ENCODE measurements at regions not wholly inside any gene's neighbourhood (a gene's known extent, or its start where the extent isn't known, plus 50 kb on each side); places are given as distances from the start of the nearest gene placed in this dataset.
"Not testable (repeated sequence)": the region's sequence is repeated elsewhere in the genome, so short reads cannot be mapped to it uniquely, and the experiment has no call there.

DNA sequence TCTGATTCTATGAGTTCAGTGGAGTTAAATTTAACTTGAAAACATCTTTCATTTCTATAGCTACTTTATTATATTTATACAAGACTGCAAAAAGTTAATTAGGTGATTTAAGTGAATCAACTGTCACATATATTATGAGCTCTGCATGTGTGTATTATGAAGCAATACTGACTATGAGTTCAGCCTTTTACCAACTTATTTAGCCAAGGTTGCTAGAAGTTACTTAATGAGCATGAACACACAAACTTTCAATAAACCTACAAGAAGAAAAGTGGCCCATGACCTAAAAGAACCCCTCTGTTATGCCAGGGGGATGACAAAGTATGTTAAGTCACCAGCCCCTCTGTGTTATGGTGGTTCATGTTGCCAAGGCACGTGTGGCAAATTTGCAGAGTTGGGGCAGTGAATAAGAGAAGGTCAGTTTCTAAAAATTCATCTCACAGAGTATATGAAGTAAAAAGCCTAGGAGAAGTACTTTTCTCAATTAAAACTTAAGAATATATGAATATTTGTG is 86.7 kb upstream of the LYPLAL1 start:
- Histone ChIP-seq H3K4me1 (peaks cover 20 to 75% (median 52%) of the 10 kb centered on the region in 10 experiments), H3K9me3 (replicated peaks in 1 of 11) (peaks cover 0 to 5% (median 0%) of the 10 kb centered on the region in 11 experiments; a peak in 3 of 22 replicates), H3K9ac (peak overlapping the region in 4 of 11 experiments; percentile 28 to 80 (median 36); a peak in 3 of 22 replicates), H3K36me3 (no peaks in the 10 kb centered on the region), H3K4me2 (peak overlapping the region in 6 of 11 experiments; percentile 26 to 89 (median 78); a peak in 8 of 22 replicates), H3K27me3 (no peaks in the 10 kb centered on the region), H3K4me3 (no peak overlapping the region), H3K27ac (peak overlapping the region in 9 of 11 experiments; percentile 83 to 99 (median 96); a peak in 16 of 22 replicates), H4K20me1 (no peaks in the 10 kb centered on the region)
- TF ChIP-seq Cebpa-rat (IDR thresholded peaks at IDR 0.05), result no peak

GRCh38 chr1:219088778-219089557 is 84.7 kb upstream of the LYPLAL1 start:
- H3K4me2 ChIP-seq, result peak overlapping the region; percentile 13 to 89 (median 71); a peak in 20 of 22 replicates

GRCh38 chr1:219090607-219091006 is 83.1 kb upstream of the LYPLAL1 start:
- peak overlapping the region in 1 of 10 experiments; percentile 16; a peak in 1 of 20 replicates for H3K4me3 ChIP-seq

More at GRCh38 chr1:219088778-219089557, 84.7 kb upstream of the LYPLAL1 start:
- H3K4me1 ChIP-seq, result peaks cover 20 to 72% (median 50%) of the 10 kb centered on the region in 10 experiments
- peak overlapping the region; percentile 75 to 99 (median 92); a peak in 21 of 22 replicates for H3K27ac ChIP-seq
- H3K27me3 ChIP-seq, result no peaks in the 10 kb centered on the region
- peak in 9 of 11 experiments; percentile 67 to 98 (median 92); a peak in 18 of 22 replicates for TF ChIP-seq Cebpa-rat (IDR thresholded peaks at IDR 0.05)
- H3K9me3 ChIP-seq (replicated peaks in 1 of 11), result peaks cover 3 to 21% (median 10%) of the 10 kb centered on the region in 11 experiments; a peak in 14 of 22 replicates
- no peak overlapping the region for H3K4me3 ChIP-seq
- peak overlapping the region in 8 of 11 experiments; percentile 60 to 87 (median 76); a peak in 15 of 22 replicates for H3K9ac ChIP-seq
- H4K20me1 ChIP-seq, result no peaks in the 10 kb centered on the region
- H3K36me3 ChIP-seq, result no peaks in the 10 kb centered on the region

GRCh38 chr1:219092206-219092605 is 81.5 kb upstream of the LYPLAL1 start:
- Histone ChIP-seq H4K20me1 (no peaks in the 10 kb centered on the region), H3K27ac (peak overlapping the region in 9 of 11 experiments; percentile 83 to 99 (median 96); a peak in 16 of 22 replicates), H3K4me1 (peaks cover 10 to 48% (median 36%) of the 10 kb centered on the region in 10 experiments), H3K9me3 (replicated peaks in 1 of 11) (peaks cover 3 to 21% (median 13%) of the 10 kb centered on the region in 11 experiments; a peak in 14 of 22 replicates), H3K4me2 (peak overlapping the region in 1 of 11 experiments; percentile 75; a peak in 2 of 22 replicates), H3K4me3 (no peak overlapping the region), H3K9ac (no peak overlapping the region), H3K27me3 (no peaks in the 10 kb centered on the region), H3K36me3 (no peaks in the 10 kb centered on the region)
- TF ChIP-seq Cebpa-rat (IDR thresholded peaks at IDR 0.05), result no peak

More at GRCh38 chr1:219090607-219091006, 83.1 kb upstream of the LYPLAL1 start:
- Histone ChIP-seq H3K27me3 (no peaks in the 10 kb centered on the region), H3K9me3 (replicated peaks in 1 of 11) (peaks cover 3 to 21% (median 10%) of the 10 kb centered on the region in 11 experiments; a peak in 14 of 22 replicates), H3K4me2 (peak overlapping the region in 10 of 11 experiments; percentile 1 to 89 (median 71); a peak in 16 of 22 replicates), H3K4me1 (peaks cover 20 to 64% (median 47%) of the 10 kb centered on the region in 10 experiments), H4K20me1 (no peaks in the 10 kb centered on the region), H3K27ac (peak overlapping the region; percentile 75 to 99 (median 92)), H3K9ac (peak overlapping the region in 10 of 11 experiments; percentile 36 to 87 (median 72); a peak in 18 of 22 replicates), H3K36me3 (no peaks in the 10 kb centered on the region)
- no peak for TF ChIP-seq Cebpa-rat (IDR thresholded peaks at IDR 0.05)

DNA sequence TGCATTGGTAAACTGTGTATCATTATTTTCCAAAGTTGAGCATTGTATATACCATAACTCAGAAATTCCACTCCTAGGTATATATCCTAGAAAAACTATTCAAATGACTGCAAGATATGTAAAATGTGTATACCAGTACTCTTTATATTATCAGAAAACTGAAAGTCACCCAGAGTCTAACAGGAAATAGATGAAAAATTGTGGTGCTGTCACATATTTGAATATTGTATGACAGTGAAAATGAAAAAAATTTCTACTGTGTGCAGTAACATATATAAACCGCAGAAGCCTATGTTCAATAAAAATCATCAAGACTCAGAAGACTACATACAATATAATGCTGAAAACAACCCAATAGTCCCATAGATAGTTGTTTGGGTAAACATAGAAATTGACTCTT is 74.4 kb upstream of the LYPLAL1 start:
- H3K4me1 ChIP-seq, result no peaks in the 10 kb centered on the region
- peaks cover 0 to 10% (median 0%) of the 10 kb centered on the region in 11 experiments; a peak in 3 of 22 replicates for H3K9me3 ChIP-seq (replicated peaks in 1 of 11)
- H3K36me3 ChIP-seq, result no peaks in the 10 kb centered on the region
- H4K20me1 ChIP-seq, result no peaks in the 10 kb centered on the region
- no peak overlapping the region for H3K27ac ChIP-seq
- no peak for TF ChIP-seq Cebpa-rat (IDR thresholded peaks at IDR 0.05)
- no peak overlapping the region for H3K4me2 ChIP-seq
- no peak overlapping the region for H3K4me3 ChIP-seq
- H3K9ac ChIP-seq, result no peak overlapping the region
- H3K27me3 ChIP-seq, result no peaks in the 10 kb centered on the region

GRCh38 chr1:219100059-219100458 is 73.6 kb upstream of the LYPLAL1 start:
- H3K4me3 ChIP-seq, result no peak overlapping the region
- no peak for TF ChIP-seq Cebpa-rat (IDR thresholded peaks at IDR 0.05)
- H3K27me3 ChIP-seq, result no peaks in the 10 kb centered on the region
- no peak overlapping the region for H3K9ac ChIP-seq
- no peaks in the 10 kb centered on the region for H3K36me3 ChIP-seq
- H3K9me3 ChIP-seq (replicated peaks in 1 of 11), result peaks cover 0 to 10% (median 0%) of the 10 kb centered on the region in 11 experiments; a peak in 3 of 22 replicates
- no peaks in the 10 kb centered on the region for H4K20me1 ChIP-seq
- H3K4me2 ChIP-seq, result no peak overlapping the region
- no peaks in the 10 kb centered on the region for H3K4me1 ChIP-seq
- H3K27ac ChIP-seq, result no peak overlapping the region

- H3K27ac ChIP-seq; H3K9ac ChIP-seq; H3K4me3 ChIP-seq; H4K20me1 ChIP-seq; H3K4me1 ChIP-seq; H3K4me2 ChIP-seq; H3K9me3 ChIP-seq (replicated peaks in 1 of 11); H3K27me3 ChIP-seq; H3K36me3 ChIP-seq: not testable (repeated sequence)
Measured at GRCh38 chr1:219102466-219102865, 71.2 kb upstream of the LYPLAL1 start.

DNA sequence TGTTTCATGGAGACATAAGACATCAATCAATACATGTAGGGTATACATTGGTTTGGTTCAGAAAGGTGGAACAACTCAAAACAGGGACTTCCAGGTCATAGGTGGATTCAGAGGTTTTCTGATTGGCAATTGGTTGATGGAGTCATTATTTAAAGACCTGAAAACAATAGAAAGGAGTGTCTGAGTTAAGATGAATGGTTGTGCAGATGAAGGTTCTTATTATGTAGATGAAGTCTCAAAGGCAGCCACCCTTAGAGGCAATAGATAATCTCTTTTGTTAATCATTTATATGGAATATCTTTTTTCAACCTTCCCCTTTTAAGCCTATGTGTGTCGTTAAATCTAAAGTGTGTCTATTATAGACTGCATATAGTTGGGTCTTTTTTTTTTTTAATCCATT is 67.8 kb upstream of the LYPLAL1 start:
- TF ChIP-seq Cebpa-rat (IDR thresholded peaks at IDR 0.05), result no peak
- Histone ChIP-seq H3K36me3 (no peaks in the 10 kb centered on the region), H3K27ac (no peak overlapping the region), H4K20me1 (no peaks in the 10 kb centered on the region), H3K4me2 (no peak overlapping the region), H3K4me3 (no peak overlapping the region), H3K9me3 (replicated peaks in 1 of 11) (peaks cover 0 to 3% (median 0%) of the 10 kb centered on the region in 11 experiments; a peak in 2 of 22 replicates), H3K9ac (no peak overlapping the region), H3K4me1 (no peaks in the 10 kb centered on the region), H3K27me3 (no peaks in the 10 kb centered on the region)

- no peaks in the 10 kb centered on the region for H3K4me1 ChIP-seq
- no peak overlapping the region for H3K9ac ChIP-seq
- H3K27ac ChIP-seq, result no peak overlapping the region
- H4K20me1 ChIP-seq, result no peaks in the 10 kb centered on the region
- H3K4me3 ChIP-seq, result no peak overlapping the region
- TF ChIP-seq Cebpa-rat (IDR thresholded peaks at IDR 0.05), result no peak
- no peak overlapping the region for H3K4me2 ChIP-seq
- no peaks in the 10 kb centered on the region for H3K27me3 ChIP-seq
- H3K36me3 ChIP-seq, result no peaks in the 10 kb centered on the region
- peaks cover 13 to 28% (median 19%) of the 10 kb centered on the region in 11 experiments; a peak in 21 of 22 replicates for H3K9me3 ChIP-seq (replicated peaks in 1 of 11)
Measured at GRCh38 chr1:219109424-219110018, 64.2 kb upstream of the LYPLAL1 start.

Measured in BLaER1 treated with 17β-estradiol and CSF1 and Interleukin-3, amounts not matched to agents 10 nM and 100 nM (cell line).